Central memory CD4-positive, alpha-beta T cell (primary cell): ENCODE measurements at regions not wholly inside any gene's neighbourhood (a gene's known extent, or its start where the extent isn't known, plus 50 kb on each side); places are given as distances from the start of the nearest gene placed in this dataset.

Source experiments
- DNase-seq: peaks from one replicate; pipeline ENCODE4 v3.0.0; 2022

- DNase-seq = no peak
These were observed 342.4 kb upstream of the GRIA1 start for GRCh38 chr5:153147891-153148623.

GRCh38 chr5:153148624-153148976 lies 341.9 kb upstream of the GRIA1 start:
- DNase-seq = no peak

- no peak for DNase-seq
These were observed 338.9 kb upstream of the GRIA1 start for GRCh38 chr5:153151558-153151957.

- DNase-seq = no peak
These were observed 337.4 kb upstream of the GRIA1 start for GRCh38 chr5:153153086-153153485.

GRCh38 chr5:153157156-153157555 lies 333.3 kb upstream of the GRIA1 start:
- DNase-seq = no peak

GRCh38 chr5:153158608-153159007 lies 331.9 kb upstream of the GRIA1 start:
- DNase-seq = no peak

DNA sequence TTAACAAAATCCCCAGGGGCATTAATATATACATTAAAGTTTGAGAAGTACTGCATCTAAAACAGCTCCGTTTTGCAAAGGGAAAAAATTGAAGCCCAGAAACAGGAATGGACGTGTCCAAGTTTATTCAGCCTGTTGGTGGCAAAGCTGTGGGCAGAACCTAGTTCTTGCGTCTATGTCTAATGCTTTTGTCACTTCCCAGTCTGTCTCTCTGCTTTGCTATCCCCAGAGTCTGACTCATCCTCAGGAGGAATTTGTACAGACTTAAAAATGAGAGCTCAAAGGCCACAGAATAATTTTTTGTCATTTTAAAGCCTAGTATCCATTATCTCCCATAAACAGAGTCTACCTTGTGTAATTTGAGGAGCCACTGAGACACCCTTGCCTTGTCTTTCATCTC lies 330.9 kb upstream of the GRIA1 start:
- no peak for DNase-seq

- no peak for DNase-seq
These were observed 322.2 kb upstream of the GRIA1 start for GRCh38 chr5:153168241-153168640.

DNA sequence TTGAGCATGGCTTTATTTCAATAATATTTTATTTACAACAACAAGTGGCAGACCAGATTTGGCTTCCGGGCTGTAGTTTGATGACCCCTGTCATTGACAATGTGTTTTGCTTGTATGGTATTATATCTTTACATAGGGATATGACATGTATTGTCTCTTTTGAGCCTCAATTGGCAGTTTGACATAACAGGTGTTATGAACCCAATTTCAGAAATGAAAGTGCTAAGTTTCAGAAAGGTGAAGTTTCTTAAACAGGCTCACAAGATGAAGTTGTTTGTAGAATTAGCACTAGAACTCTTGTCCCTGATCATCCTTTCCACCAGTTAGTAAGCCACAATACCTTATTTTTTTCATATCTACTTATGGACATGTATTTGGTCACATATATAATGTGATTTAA lies 303.0 kb upstream of the GRIA1 start:
- no peak for DNase-seq

GRCh38 chr5:153206361-153206760 lies 284.1 kb upstream of the GRIA1 start:
- no peak for DNase-seq

GRCh38 chr5:153209016-153209415 lies 281.5 kb upstream of the GRIA1 start:
- DNase-seq = no peak

DNA sequence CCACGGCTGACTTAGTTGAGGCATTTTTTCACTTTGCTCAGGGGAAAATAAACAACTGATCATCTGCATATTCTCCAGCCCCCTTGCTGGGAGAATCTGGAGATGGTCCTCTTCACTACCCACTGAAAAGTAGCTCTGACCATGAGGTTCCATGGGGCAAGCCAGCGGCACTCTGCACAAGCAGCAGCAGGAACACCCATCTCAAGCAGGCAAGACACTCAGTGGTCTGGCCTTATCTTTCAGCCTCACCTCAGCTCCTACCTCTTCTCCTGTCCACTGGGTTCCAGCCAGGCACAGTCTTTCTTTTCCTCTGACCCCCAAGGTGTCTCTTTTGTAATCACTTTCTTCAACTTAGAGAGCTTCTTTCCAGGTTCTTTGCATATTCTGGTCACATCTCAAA lies 280.8 kb upstream of the GRIA1 start:
- no peak for DNase-seq

- DNase-seq = no peak
These were observed 279.4 kb upstream of the GRIA1 start for GRCh38 chr5:153211076-153211475.

GRCh38 chr5:153212471-153212870 lies 278.0 kb upstream of the GRIA1 start:
- DNase-seq = no peak

GRCh38 chr5:153222936-153223335 lies 267.5 kb upstream of the GRIA1 start:
- DNase-seq = no peak

DNA sequence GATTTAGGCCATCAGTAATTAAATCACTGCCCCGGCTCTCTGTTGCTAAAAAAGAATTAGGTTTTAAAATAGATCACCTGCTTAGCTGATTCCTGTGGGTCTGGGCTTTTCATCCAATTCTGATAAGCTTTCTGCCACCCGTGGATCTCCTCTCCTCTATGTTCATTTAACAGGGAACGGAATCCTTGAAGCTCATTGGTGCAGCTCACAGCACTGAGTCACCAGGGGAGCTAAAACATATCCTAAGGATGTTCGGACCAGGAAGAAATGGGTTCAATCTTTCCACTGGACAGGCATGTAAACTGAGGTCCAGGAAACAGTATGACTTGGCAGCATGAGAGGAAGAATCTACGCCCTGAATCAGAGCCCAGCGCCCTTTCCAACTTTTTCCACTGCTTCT lies 267.1 kb upstream of the GRIA1 start:
- no peak for DNase-seq

GRCh38 chr5:153224651-153225050 lies 265.8 kb upstream of the GRIA1 start:
- DNase-seq = no peak

GRCh38 chr5:153233933-153234332 lies 256.5 kb upstream of the GRIA1 start:
- no peak for DNase-seq

- no peak for DNase-seq
These were observed 254.2 kb upstream of the GRIA1 start for GRCh38 chr5:153236319-153236718.

DNA sequence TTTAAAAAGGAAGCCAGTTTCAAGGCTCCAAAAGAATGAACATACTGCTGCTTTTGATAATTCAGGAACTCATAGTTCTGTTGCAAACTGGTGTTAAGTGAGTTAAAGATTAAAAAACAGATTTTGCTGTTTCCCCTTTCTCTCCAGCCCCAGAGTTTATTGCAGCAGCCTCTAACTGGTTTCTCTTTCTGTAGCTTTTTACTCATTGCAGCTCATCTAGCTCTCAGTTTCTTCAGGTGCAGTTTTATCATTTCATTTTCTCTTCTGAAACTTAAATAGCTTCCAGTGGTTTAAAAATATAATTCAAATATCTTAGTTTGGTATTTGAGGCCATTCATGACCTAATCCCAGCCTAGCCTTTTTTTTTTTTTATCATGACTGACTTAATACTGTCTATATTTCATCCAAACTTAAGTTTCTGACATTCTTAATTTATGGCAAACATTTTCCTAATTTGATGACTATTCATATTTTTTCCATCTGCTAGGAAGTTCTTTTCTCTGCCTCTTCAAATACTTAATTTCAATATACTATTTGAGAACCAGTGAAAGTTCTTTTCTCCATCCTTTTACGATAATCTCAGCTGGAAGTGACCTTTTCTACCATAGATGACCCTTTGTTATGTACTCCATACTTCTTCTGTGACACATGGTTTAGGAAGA lies 252.7 kb upstream of the GRIA1 start:
- no peak for DNase-seq

- no peak for DNase-seq
These were observed 233.1 kb upstream of the GRIA1 start for GRCh38 chr5:153257381-153257780.

GRCh38 chr5:153258469-153258868 lies 232.0 kb upstream of the GRIA1 start:
- DNase-seq = no peak

- no peak for DNase-seq
These were observed 223.0 kb upstream of the GRIA1 start for GRCh38 chr5:153267506-153267905.

DNA sequence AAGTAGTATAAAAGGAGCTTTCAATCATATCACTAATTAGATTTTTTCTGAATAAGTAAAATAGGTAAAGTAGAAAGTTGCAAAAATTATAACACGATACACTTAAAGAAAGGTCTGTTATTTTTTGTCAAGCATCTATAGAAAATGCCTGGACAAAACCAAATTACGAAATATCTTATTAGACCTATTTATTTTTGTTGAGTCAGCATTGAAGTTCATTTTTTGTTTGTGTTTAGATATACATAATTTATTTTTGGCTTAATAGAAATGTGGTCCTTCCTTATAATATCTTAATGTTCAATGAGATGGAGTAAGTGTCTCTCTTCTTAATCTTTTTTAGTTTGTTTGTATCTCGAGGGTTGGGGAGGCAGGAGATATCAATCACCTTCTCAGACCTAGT lies 214.8 kb upstream of the GRIA1 start:
- no peak for DNase-seq

DNA sequence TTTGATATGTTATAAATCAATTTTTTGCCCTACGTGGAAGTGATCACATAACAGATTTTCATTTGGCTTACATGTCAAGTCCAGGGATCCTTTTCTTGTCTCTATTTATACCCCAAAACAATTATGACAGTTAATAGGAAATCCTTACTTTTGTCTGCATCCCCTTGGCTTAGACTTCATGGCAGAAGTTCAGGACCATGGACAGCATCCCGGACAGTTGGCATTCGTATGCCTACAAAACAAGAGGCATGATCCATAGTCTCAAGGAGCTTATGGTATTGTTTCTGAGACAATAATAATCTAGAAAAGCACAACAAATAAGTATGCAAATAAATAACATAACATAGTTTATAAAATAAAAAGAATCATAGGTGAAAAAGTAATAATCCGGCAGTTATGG lies 214.3 kb upstream of the GRIA1 start:
- DNase-seq = no peak
